Mucosa of descending colon (tissue), 3 donors: ENCODE measurements at regions not wholly inside any gene's neighbourhood (a gene's known extent, or its start where the extent isn't known, plus 50 kb on each side); places are given as distances from the start of the nearest gene placed in this dataset.
A peak's percentile ranks its signal among the peaks of the same experiment; 100 is the strongest.

Experiments used
- ATAC-seq: fragments of 200-7000 bp; cut with Tn5 transposase; one replicate; pipeline ENCODE4 v1.9.1; 2020; ENCODE audit warnings: mild to moderate bottlenecking, moderate library complexity
- DNase-seq, 3 donors: peaks; one replicate each; pipeline ENCODE4 v3.0.0-alpha.2; 2020
- H3K36me3 ChIP-seq: fragments of 200-600 bp; one replicate; pipeline ENCODE4 v1.8.0; 2021; ENCODE audit warnings: low read depth, mild to moderate bottlenecking
- H3K4me1 ChIP-seq: fragments of 200-600 bp; one replicate; pipeline ENCODE4 v1.8.0; 2021; ENCODE audit warnings: low read depth, mild to moderate bottlenecking
- H3K4me3 ChIP-seq: fragments of 200-600 bp; one replicate; pipeline ENCODE4 v1.8.0; 2021; ENCODE audit warnings: mild to moderate bottlenecking
- H3K9me3 ChIP-seq: fragments of 200-600 bp; one replicate; pipeline ENCODE4 v1.8.0; 2021; ENCODE audit warnings: mild to moderate bottlenecking
- intact Hi-C, 2 donors: fragments of 100-400 bp; cut with DNase I in 1 of 2; cut with micrococcal nuclease in 1 of 2; formaldehyde crosslinking; loops; one replicate each; pipeline versions ENCODE4 v1.11.0 to v1.11.1; 2022; cut with DNase I, micrococcal nuclease
- TF ChIP-seq, protein P1 (sequence below): fragments of 200-600 bp; IDR thresholded peaks from one replicate; pipeline ENCODE4 v1.8.0; 2022; ENCODE audit warnings: antibody characterized with exemption, mild to moderate bottlenecking
- donor health status: DM: no; HTN: no; CAD: no; lungs with moderate emphysema.
- donor health status: DM: no; HTN: no; CAD: no.
- donor health status: DM: no; HTN: yes; CAD: no.

DNA sequence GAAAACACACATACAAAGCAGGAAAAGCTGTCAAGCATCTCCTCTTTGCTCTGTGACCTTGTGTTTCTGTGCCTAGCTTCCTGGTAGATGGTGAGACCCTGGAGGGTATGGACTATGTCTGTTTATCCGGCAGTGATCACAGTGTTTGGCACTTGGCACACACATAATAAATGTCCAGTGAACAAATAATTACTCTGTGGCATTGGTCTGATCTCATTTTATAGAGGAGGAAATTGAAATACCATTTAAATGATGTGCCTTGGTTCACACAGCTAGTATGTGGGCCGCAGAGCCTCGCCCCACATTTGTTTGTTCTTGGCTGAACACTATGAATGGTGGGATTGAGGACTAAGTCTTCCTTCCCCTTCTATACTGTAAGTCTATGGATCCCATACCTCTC is 104.7 kb upstream of the SPON1 start:
- TF ChIP-seq, protein P1, sequence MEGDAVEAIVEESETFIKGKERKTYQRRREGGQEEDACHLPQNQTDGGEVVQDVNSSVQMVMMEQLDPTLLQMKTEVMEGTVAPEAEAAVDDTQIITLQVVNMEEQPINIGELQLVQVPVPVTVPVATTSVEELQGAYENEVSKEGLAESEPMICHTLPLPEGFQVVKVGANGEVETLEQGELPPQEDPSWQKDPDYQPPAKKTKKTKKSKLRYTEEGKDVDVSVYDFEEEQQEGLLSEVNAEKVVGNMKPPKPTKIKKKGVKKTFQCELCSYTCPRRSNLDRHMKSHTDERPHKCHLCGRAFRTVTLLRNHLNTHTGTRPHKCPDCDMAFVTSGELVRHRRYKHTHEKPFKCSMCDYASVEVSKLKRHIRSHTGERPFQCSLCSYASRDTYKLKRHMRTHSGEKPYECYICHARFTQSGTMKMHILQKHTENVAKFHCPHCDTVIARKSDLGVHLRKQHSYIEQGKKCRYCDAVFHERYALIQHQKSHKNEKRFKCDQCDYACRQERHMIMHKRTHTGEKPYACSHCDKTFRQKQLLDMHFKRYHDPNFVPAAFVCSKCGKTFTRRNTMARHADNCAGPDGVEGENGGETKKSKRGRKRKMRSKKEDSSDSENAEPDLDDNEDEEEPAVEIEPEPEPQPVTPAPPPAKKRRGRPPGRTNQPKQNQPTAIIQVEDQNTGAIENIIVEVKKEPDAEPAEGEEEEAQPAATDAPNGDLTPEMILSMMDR, result no peak
- Histone ChIP-seq H3K4me3 (no peak overlapping the region), H3K4me1 (no peaks in the 10 kb centered on the region), H3K36me3 (no peaks in the 10 kb centered on the region), H3K9me3 (no peaks in the 10 kb centered on the region)
- DNase-seq (no peak), ATAC-seq (peak; percentile 85)
- intact Hi-C loops, result no loop called here

- TF ChIP-seq, protein P1, result no peak
- intact Hi-C loops, result no loop called here
- no peaks in the 10 kb centered on the region for H3K4me1 ChIP-seq
- H3K36me3 ChIP-seq, result no peaks in the 10 kb centered on the region
- ATAC-seq, result no peak
- no peak for DNase-seq
- H3K9me3 ChIP-seq, result no peaks in the 10 kb centered on the region
- H3K4me3 ChIP-seq, result no peak overlapping the region
These were observed 102.6 kb upstream of the SPON1 start for GRCh38 chr11:13859892-13860291.

DNA sequence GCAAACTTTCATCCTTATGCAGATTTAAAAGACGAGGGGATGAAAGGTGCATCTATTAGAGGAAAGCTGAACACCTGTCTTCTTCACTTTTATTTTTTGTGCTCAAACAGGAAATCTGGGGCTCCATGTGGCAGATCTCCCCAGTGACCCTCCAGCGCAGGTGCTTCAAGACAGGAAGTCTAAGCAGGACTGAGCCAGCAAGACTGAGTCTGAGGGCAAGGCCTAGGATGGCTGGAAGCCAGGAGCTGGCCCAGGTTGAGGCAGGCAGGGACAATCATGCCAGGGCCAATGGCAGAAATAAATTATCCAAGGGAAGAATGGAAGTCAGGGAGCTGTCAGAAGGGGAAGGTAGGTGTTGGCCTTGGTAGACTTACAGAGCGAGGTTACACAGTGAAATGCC is 101.1 kb upstream of the SPON1 start:
- TF ChIP-seq, protein P1, result no peak
- no peak for DNase-seq
- H3K4me1 ChIP-seq, result no peaks in the 10 kb centered on the region
- no peaks in the 10 kb centered on the region for H3K9me3 ChIP-seq
- intact Hi-C loops, result no loop called here
- no peak overlapping the region for H3K4me3 ChIP-seq
- ATAC-seq, result no peak
- no peaks in the 10 kb centered on the region for H3K36me3 ChIP-seq

DNA sequence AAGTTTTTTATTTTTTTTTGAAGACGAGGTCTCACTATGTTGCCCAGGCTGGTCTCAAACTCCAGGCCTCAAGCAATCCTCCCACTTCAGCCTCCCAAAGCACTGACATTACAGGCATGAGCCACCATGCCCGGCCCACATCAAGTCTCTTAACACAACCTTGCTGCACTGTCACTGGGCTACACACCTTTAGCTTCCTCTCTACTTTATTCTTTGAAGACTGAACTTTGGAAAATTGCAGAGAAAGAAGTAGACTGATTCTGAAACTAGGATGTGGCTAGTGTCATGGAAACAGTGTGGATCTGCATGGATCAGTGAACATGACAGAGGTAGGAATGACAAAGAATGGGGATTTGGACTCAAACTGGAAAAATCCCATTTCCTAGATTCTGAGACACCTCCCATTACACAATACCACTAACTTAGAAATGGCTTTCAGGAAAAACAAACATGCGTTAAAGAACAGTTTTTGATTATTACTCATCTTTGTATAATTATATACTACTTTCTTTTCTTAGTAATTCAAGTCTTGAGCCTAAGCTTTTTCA is 99.6 kb upstream of the SPON1 start:
- DNase-seq (no peak), ATAC-seq (no peak)
- Histone ChIP-seq H3K4me3 (no peak overlapping the region), H3K36me3 (no peaks in the 10 kb centered on the region), H3K9me3 (no peaks in the 10 kb centered on the region), H3K4me1 (no peaks in the 10 kb centered on the region)
- TF ChIP-seq, protein P1, result no peak
- intact Hi-C loops, result no loop called here

- no peaks in the 10 kb centered on the region for H3K9me3 ChIP-seq
- H3K4me3 ChIP-seq, result no peak overlapping the region
- peaks cover 4% of the 10 kb centered on the region for H3K4me1 ChIP-seq
- TF ChIP-seq, protein P1, result no peak
- H3K36me3 ChIP-seq, result no peaks in the 10 kb centered on the region
- peak; percentile 10 for ATAC-seq
- intact Hi-C loops, result no loop called here
- no peak for DNase-seq
These were observed 93.7 kb upstream of the SPON1 start for GRCh38 chr11:13868710-13869397.
